NB4 (cell line): ENCODE measurements at regions not wholly inside any gene's neighbourhood (a gene's known extent, or its start where the extent isn't known, plus 50 kb on each side); places are given as distances from the start of the nearest gene placed in this dataset.

ENCODE experiments used
- MAX ChIP-seq: IDR thresholded peaks from 2 replicates; pipeline ENCODE4 v1.6.1; 2011; ENCODE audit warnings: low read depth, low read length
- POLR2A ChIP-seq: IDR thresholded peaks from 2 replicates; pipeline ENCODE4 v1.6.1; 2011; ENCODE audit warnings: mild to moderate bottlenecking; ENCODE audit not compliant: insufficient read length; ENCODE audit errors: extremely low read depth

DNA sequence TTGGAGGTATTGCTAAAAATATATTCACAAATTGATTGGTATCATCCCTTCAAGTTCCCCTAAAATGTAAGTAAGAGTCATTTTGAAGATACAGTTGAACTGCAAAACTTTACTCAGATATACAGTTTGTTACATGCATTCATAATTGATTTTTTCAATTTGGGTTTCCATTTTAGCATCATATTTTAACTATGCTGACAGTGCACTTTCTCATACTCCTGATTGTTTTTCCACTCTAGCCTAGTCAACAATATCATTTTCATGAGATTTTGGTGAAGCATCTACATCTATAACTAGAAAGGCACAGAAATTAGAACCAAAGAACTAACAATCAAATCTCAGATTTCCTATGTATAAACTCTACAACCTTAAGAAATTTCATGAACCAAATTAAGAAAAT, 2850.4 kb upstream of the PCDH20 start:
- TF ChIP-seq POLR2A (no peak), MAX (no peak)
